NCI-H2107 treated with DMSO at 0.1 percent for 48 hours (cell line): ENCODE measurements at regions not wholly inside any gene's neighbourhood (a gene's known extent, or its start where the extent isn't known, plus 50 kb on each side); places are given as distances from the start of the nearest gene placed in this dataset.
"Not testable (repeated sequence)": the region's sequence is repeated elsewhere in the genome, so short reads cannot be mapped to it uniquely, and the experiment has no call there.

Experiments
- DNase-seq: peaks from one replicate; lab custom pipeline; 2025; ENCODE audit not compliant: unreplicated experiment; lab: John Stamatoyannopoulos, UW

DNA sequence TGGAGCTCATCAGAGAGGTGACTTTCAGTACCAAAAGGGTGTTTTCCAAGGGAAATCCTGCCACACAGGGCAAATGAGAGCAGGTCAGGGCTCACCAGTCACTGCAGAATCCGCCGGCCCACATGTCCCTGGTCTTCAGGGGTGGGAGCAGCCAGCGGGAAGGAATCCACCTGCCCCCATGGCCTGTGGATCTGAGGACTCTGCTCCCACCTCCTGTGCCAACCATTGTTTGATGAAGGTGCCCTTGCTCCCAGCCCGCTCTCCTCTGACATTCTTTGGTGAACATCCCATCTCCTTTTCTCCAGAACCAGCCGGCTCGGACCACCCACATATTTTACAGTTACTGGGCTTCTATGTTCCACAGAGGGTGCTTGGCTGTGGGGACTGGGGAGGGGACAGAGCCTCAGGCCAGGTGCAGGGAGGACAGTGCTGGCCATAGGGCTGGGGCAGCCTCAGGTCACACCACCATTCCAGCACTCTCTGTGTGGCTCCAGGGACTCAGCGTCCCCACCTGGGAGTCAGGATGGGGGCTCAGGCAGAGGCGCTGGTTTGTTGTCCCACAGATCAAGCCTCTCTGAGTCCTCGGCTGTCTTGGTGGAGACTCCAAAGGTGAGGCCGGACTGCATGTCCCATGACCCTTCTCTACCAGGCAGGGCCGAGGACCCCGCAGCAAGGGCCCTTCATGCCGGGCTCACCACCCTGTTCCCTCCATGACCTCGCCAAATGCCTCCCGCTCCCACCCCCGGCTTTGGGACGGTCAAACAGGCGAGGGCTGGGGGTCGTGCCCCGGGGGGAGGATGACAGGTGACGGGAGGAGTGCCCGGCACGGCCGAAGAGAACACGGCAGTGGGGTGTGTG lies 183.2 kb upstream of the ZNF469 start:
- not testable (repeated sequence) for DNase-seq

DNA sequence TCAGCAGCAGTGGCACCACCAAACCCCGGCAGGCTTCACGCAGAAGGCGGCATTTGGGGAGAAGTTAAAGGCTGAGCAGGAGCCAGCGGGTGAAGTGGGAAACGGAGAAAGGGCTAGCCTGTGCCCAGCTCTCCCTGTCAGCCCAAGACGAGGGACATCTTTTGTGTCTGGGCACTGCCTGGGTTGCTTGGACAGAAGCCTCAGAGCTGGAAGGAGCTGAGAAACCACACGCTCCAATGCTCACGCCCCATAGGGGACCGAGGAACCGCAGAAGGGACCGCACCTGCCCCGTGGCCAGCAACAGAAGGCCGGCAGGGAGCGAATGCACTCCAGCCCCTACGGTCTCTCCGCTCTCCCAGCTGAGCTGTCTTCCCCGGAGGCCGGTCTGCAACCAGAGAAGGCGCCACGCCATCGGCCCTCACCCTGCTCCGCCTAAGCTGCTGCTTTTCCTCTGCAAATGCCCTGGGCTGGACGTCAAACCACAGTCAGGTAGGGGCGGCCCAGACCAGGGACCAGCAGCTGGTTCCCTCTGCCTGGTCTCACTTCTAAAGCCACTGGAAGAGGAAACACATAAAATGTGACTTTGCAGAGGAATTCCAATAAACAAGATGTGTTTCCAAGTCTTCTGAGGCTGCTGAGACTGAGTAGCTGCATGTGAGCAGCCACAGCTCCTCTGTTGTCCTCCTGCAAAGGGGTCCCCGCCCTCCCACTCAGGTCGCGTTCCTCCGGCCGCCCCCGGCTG lies 182.4 kb upstream of the ZNF469 start:
- not testable (repeated sequence) for DNase-seq

DNA sequence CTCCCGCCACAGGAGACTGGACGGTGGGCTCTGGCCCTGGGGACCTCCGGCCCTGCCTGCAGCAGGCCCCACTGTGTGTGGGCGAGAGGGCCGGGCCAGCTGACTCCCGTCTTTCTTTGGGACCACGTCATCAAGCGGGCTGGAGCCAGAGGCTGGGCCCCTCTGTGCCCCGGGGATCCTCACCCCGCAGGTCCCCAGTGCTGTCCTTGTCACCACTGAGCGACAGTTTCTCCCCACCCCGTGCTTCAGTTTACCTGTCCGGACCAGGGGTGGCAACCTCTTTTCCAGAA lies 181.9 kb upstream of the ZNF469 start:
- DNase-seq, result no peak

DNA sequence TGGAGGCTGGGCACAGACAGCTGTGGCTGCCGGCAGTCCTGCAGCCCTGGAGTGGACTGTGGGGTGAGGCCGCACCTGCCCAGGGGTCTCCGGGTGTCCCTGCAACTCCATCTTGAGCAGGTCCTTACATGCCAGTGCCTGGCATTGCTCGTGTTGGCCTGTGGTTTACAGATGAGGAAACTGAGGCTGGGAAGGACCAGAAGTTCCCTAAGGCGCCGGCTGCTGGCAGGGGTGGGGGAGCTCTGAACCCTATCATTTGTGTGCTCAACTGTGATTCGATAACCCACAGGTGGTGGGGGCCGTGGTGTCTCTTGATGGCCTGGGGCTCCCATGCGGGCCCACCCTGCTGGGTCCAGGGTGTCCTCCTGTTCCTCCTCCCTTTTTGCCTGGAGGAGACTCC lies 181.1 kb upstream of the ZNF469 start:
- not testable (repeated sequence) for DNase-seq

DNA sequence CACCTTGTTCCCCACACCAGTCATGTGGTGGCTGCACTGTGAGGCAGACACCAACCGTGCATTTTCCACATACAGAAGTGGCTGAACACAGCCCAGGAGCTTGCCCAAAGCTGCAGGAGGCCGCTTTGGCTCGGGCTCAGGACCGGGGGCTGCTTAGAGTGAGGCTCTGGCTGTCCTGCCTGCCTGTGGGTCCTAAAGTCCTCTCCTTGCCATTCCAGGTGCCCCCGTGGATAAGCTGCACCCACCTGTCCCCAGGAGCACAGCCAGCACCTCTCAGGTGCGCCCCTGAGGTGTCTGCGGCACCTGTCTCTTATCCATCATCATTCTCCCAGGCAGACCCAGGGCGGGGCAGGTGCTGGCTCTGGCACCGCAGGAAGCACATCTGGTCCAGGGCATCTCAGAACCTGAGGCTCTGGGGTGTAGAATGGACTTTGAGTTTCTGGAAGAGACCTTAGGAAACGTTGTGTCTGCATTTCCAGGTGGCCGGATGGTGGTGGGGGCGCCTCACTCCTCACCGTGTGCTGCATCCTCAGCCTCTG lies 180.5 kb upstream of the ZNF469 start:
- DNase-seq, result no peak

DNA sequence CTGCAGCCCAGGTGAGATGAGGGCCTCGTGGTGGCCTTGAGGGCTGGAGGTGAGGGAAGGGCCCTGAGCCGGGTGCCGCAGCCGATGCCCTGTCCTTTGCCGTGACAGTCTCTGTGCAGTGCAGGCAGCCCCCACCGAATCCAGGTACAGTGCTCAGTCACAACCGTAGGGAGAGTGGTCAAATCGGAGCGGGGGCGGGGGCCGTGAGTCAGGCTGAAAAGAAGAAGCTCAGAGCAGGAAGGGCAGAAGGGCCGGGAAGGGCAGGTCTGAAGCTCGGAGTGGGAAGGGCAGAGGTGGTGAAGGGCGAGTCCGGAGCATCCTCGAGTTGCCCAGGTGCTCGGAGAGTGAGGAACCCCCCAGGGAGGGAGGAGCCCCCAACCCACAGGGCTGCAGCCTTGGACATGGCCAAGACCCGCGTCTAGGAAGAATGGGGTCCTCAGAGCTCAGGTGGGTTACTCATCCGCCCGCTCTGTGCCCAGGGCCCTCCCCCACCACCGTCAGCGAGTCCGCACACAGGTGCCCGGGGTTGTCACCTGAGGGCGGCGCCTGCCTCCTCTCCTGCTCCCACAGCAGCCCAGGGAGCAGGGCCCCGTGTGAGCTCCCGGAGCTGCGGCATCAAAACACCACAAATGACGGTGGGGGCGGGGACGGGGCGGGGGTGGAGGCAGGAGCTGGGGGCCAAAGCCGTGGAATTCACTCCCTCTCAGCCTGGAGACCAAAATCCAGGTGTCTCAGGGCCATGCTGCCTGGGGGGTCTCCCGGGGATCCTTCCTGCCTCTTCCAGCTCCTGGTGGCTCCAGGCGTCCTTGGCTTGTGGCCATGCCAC lies 179.7 kb upstream of the ZNF469 start:
- DNase-seq, result not testable (repeated sequence)

DNA sequence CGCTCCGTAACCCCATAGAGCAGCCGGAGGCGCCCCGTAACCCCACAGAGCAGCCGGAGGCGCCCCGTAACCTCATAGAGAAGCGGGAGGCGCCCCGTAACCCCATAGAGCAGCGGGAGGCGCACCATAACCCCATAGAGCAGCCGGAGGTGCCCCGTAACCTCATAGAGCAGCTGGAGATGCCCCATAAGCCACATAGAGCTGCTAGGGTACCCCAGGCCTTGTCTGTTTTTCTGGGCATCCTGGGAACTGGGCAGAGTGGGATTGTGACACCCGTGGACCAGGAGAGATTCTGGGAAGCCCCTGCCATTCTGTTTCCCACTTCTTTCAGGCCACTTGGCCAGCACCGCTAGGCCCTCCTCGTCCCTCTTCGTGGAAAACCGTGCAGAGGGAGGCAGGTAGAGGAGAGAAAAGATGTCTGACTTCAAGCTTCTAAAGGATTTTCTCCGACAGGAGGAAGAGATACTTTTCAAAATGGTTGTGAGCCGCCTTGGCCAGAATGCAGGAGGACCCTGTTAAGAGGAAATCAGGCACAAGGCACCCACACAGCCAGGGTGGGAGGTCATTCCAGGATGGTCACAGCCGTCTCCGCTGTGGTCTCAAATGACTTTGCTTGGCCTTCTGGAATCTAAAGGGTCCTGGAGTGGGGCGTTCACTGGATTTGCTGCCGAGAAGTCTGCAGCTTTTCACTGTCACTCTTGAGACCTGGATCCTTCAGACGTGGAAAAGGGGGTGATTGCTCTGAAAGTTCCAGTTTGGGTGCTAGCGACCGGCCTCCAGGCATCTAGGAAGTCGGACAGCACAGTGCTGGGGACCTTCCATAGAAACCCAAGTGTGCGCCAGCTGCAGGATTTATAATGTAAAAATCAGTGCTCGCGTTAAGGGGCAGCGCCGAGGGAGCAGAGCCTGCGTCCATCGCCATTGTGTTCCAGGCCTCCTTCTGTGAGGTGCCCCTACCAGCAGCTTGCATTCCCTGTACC lies 178.3 kb upstream of the ZNF469 start:
- DNase-seq, result not testable (repeated sequence)

DNA sequence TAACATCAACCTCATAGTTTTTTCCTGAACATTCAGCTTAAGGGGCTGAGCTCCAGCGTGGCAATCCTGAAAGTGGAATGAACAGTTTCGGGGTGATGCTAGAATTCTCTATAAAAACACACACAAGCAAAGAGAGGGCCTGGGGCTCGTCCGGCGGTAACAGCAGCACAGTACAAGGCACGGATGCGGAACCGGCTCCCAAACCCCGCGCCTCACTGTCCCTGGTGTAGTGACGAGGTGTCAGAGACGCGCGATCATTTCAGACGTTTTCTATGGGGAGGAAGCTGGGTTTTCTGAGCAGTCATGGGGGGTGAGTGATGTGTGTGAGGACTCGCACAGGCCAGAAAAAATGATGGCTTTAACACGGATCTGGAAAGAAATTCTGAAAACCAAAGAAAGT lies 177.3 kb upstream of the ZNF469 start:
- not testable (repeated sequence) for DNase-seq

DNA sequence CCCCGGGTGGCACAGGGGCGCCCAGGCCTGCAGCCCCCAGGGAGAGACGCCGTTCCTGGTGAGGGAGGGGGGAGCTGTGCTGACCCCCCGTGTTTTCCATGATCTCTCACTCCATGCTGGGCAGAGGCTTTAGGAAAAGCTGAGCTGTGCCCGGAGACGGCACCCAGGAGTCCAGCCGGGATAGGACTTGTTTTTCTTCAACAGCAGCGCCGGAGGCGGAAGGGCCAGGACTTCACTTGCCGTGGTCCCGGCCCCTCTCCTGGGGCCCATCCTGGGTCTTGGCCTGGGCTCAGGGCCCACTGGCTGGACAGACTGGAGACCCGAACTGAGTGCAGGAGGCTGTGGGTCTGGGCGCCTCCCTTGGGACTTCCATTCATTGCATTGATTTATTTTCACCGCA lies 176.8 kb upstream of the ZNF469 start:
- not testable (repeated sequence) for DNase-seq

DNA sequence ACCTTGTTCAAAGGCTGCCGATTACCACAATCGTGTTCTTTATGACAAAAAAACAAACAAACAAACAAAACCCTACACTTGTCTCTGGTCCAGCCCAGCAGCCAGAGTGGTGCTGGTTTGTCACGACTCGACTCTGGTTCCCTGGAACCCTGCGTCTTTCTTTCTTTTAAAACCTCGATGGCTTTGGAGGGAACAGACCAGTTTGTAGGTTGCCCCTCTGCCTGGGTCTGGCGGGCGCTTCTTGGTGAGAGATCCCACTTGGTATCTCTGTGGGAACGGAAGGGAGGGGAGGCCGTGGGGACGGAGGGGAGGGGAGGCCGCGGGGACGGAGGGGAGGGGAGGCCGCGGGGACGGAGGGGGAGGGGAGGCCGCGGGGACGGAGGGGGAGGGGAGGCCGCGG lies 176.2 kb upstream of the ZNF469 start:
- not testable (repeated sequence) for DNase-seq

DNA sequence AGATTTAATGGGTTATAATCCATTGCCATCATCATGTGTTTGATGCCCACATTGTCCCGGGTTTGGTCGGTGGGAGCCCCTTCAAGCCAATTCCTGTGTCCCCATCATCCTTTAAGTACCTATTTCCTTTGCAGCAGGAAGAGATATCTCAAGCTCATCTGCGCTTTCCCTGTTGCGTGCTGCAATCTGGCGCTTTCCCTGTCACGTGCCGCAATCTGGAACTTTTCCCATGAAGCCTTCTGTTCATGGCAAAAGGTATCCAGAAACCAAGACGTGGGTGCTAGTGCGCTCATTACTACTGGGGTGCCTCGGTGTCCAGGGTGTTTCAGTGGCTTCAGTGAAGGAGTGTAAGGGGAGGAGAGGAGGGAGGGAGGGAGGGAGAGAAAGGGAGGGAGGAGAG lies 174.6 kb upstream of the ZNF469 start:
- DNase-seq, result no peak

DNA sequence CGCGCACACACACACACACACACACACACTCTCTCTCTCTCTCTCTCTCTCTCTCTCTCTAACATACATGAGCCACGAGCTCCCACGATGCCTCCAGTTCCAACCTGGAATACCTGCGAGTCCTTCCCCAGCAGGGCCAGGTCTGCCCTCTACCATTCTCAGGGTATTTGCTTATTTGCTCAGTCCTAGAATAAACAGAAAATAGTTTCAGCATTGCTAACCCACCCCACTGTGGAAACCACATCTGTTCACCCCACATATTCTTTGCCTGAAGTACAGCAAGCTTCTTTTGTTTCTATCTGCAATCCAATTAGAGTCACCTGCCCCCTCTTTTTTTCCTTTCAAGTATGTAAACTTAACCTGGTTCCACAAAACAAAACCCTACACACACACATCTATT lies 174.0 kb upstream of the ZNF469 start:
- DNase-seq, result not testable (repeated sequence)

DNA sequence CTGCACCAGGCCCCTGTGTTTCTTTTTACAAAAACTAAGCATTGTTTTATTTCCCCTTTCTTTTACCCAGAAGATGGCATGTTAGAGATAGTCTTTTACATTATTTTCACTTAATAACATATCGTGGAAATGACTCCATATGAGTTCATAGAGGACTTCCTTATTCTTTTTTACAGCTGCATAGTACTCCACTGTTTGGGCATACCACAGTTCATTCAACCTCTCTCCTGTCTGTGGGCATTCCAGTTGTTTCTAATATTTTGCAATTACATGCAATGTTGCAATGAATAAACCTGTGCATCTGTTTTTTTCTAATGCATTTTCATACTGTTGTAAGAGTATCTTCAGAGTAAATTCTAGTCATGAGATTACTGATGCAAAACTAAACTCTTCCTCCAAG lies 173.2 kb upstream of the ZNF469 start:
- not testable (repeated sequence) for DNase-seq

DNA sequence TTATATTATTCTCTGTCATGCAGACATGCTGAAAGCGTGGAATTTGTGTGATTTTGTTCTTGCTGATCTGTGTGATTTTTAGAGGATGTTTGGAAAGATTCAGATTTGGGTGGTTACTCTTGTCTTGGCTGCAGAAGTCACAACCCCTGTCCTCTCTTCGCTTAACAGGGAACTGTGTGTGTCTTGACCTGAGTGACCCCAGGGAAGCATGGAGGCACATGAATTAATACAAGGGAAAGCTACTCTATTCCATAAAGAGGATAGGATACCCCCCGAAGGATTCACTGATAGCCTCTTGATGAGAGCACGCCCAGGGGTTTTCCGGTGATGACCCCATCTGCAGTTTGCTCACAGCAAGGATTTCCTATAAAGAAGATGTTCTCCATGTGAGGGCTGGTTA lies 168.8 kb upstream of the ZNF469 start:
- DNase-seq, result not testable (repeated sequence)

DNA sequence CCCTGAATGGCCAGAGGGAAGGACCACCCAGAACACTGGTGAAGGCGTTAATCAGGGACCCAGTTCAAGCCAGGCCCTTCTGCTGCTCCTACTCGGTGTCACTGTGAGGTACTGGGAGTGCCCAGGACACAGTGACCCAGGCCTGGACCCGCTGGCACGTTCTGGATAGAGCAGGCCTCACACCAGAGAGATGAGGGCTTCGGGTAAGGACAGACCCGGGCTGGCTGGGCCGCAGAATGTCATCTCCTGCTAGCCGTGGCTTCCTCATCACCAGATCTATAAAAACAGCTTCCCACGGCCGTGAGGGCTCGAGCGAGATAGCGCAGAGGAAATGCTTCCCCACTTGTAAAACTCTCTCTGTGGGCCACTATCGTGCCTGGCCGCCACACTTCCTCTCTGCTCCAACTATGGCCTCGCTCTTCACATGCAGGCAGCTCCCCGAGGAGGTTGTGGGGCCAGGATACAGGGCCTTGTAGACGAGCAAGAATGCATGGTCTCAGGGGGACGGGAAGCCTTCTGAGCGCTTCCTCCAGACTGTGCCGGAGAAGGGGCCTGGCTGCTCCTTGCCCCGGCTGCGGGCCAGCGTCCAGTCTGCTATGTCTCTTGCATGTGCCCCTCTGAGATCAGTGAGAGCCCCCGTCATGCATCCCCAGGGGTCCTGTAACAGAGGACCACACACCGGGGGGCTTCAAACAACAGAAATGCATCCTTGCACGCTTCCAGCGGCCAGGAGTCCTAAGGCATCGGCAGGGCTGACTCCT lies 161.6 kb upstream of the ZNF469 start:
- DNase-seq, result not testable (repeated sequence)

DNA sequence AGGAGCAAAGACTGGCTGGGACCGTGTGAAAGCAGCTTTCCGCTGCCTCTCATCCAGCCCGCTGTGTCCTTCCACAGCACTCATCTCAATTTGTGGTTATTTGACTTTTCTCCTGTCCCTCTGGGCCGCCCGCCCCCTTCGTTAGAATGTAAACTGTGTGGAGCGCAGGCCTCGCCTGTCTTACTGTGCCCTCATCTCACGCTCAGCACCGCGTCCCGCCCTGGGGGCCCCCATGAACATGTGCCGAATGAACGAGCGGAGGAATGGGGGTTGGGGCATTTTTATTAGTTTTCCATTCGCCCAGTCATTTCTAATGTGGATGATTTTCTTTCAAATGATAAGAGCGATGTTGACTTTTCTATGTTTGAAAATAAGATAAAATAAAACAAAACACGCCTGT lies 159.1 kb upstream of the ZNF469 start:
- not testable (repeated sequence) for DNase-seq

DNA sequence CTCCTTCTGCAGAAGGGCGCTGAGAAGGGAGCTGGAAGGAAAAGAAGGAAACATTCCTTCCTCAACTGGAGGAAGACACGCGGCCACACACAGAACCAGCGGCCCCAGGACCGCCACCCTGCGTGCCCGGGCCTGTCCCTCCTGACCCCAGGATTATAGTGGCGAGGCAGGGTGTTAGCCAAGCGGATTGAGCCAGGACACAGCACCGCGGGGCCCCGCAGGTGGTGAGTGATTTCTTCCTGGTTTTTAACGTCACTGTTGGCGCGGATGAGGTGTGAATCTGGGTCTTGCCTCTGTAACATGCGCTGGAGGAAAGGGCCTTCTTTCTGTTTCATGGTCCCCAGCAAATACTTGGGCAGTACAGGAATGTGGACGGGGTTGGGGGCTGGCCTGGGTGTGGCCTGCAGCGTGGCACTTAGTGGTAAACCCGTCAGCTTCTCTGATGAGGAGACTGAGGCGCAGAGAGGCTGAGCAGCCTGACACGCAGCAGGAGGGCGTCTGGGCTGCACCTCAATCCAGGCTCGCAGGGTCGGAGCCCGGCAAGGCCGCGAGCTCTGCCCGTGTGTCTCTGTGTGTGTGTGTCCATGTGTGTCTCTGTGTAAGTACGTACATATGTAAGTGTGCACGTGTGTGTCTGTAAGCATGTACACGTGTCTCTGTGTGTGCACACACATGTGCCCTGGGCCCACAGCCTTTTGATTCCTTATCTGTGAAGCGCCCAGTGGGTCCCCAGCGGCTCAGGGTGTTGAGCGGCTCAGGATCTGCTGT lies 158.4 kb upstream of the ZNF469 start:
- DNase-seq, result not testable (repeated sequence)

DNA sequence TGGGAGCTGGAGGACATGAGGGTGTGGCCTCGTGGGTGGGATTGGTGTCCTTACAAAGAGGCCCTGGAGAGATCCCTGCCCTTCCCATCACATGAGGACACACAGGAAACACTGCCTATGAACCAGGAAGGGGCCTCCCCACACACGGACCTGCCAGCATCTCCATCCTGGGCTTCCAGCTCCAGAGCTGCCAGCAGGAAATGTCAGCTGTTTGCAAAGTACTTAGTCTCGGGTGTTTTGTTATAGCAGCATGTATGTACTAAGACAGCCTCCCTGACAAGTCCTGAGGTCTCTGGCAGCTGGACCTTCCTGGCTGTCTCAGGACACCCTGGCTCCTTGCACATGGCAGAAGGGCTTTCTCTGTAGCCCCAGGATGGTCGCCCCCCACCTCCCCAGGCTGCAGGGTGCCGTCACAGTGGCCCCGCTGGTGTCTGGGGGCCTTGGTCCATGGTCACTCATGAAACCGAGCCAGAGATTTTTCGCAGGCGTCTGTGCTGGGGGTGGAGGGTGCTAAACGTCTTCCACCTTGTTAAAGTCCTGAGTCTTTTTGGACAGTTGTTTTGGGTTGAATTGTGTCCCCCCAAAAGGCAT lies 157.0 kb upstream of the ZNF469 start:
- not testable (repeated sequence) for DNase-seq
